ENCODE measurements at regions not wholly inside any gene's neighbourhood (a gene's known extent, or its start where the extent isn't known, plus 50 kb on each side); places are given as distances from the start of the nearest gene placed in this dataset.

GRCh38 chr4:1566838-1567518 lies 117.1 kb downstream of the FAM53A start:
- TF ChIP-seq GATA3 (IDR thresholded peaks at IDR 0.05; ENCODE audit: low read depth, low read length) (no peak), GATA2 (IDR thresholded peaks at IDR 0.05; ENCODE audit: low read depth, low read length) (no peak)

Data from SH-SY5Y (cell line).